NCI-H1105 (cell line): ENCODE measurements at regions not wholly inside any gene's neighbourhood (a gene's known extent, or its start where the extent isn't known, plus 50 kb on each side); places are given as distances from the start of the nearest gene placed in this dataset.
"Not testable (repeated sequence)": the region's sequence is repeated elsewhere in the genome, so short reads cannot be mapped to it uniquely, and the experiment has no call there.

Experiments used
- DNase-seq: peaks from one replicate; lab custom pipeline; 2025; lab: John Stamatoyannopoulos, UW

GRCh38 chr3:34056951-34057390 lies 258.5 kb downstream of the PDCD6IP start:
- DNase-seq = no peak

DNA sequence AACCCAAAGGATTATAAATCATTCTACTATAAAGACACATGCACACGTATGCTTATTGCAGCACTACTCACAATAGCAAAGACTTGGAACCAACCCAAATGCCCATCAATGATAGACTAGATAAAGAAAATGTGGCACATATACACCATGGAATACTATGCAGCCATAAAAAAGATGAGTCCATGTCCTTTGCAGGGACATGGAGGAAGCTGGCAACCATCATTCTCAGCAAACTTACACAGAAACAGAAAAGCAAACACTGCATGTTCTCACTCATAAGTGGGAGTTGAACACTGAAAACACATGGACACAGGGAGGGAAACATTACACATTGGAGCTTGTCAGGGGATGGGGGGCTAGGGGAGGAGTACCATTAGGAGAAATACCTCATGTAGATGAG lies 262.6 kb downstream of the PDCD6IP start:
- not testable (repeated sequence) for DNase-seq

DNA sequence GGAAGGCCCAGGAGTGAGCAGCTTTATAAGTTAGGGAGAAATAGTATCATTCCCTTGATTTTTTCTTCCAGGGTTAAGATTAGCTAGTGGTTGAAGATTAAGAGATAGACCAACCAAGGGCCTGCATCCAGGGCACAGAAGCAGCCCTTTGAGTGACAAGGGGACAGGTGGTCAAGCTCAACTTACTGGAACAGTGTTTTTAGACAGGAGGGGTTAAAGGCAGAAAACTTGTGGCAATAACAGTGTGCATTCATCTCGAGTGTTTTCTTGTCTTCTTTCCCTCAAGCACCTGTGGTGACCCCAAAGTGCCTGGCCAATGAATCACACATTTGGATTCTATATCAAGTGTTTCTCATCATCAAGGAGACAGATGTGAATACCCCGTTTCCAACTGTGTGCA lies 267.5 kb downstream of the PDCD6IP start:
- no peak for DNase-seq

DNA sequence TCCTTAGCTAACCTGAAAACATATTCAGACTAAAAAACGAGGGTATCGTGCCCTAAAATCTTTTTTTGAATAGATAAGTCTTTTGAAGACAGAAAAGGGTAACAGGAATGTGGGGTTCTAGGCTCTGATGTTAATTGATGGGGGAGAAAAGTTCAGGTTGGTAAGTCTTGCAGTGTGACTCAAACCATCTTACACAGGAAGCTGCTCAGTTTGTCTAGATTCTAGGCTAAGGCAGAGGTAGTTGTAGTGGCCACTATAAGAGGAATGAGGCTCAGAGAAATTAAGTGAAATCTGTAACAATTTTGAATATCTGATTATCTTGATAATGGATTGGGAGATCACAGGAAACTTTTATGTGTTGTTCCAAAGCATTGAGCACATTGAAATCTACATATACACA lies 267.9 kb downstream of the PDCD6IP start:
- no peak for DNase-seq

DNA sequence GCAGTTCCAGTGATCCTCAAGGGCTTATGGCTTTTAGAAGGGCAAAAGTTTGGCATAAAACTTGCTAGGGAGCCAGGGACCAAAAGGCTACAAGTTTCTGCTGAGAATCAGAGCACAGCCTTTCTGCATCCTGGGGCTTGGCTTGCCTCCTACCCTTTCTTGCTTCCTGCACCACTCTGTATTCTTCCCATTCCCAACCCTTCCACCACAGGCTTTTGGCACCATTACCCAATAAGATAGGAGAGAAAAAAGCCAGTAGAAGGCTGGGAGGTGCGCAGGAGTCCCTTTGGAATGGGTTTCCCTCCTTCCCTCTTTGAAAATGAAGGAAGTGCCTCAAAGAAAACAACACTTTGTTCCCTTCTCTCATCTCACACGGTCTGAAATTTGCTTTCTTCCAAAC lies 268.6 kb downstream of the PDCD6IP start:
- DNase-seq = no peak

DNA sequence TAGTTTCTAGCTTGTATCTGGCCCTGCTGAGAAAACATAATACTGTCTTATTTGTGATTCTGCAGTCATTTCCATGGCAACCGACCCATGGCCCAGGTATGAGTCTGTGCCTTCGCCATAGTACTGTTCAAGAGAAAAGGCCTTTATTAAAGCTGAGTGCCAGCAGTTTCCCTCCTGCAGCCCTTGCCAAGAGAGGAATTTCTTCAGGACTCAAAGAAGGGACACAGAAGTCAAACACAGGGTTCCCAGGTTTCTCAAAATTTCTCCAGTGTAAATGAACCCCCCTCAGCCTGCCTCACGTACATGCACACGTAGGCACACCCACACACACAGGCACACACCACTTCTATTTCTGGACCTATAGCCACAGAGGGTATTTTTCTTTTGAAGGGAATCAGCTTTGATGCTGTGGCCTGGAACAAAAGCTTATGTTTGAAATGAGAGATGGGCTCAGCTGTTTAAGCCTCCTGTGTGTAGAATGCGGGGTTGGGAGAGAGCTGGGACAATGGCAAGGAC lies 269.2 kb downstream of the PDCD6IP start:
- no peak for DNase-seq

DNA sequence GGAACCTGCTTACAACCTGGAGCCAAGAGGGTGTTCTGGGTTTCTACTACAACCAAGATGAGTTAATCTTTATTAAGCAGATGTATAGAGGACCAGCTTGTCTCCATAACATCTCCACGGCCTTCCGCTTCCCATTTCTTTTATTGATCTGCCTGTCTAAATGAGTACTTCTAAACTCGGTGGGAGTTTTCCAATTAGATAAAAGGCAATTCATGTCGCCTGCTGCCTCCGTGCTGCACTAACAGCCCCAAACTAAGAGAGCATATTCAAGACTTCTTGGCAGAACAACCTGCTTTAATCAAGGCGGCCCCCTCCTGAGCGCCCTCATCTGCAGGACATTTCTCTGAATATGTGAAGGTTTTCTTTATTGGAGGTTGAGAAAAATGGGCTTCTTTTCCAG lies 270.1 kb downstream of the PDCD6IP start:
- DNase-seq = no peak

GRCh38 chr3:34070831-34071585 lies 272.6 kb downstream of the PDCD6IP start:
- DNase-seq = no peak

DNA sequence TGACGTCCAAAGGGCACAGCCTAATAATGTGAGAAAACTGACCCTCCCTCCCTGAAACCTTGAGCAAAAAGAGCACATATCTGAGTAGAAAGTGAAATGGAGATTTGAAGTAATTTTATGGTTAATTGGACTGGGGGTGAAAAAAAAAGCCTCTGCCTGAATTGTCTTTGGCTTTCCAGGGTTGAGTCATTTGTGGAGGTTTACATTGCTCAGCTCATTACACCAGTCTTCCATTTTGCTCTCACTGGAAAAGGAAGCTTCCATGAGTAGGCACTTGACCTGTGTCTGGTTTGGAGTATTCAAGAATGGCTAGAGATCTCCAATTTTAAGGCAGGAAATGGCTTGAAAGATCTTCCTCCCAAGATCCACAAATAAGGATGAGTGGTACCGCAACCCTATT lies 273.9 kb downstream of the PDCD6IP start:
- DNase-seq = no peak

- no peak for DNase-seq
Measured at GRCh38 chr3:34073111-34073510, 274.7 kb downstream of the PDCD6IP start.

GRCh38 chr3:34073961-34074360 lies 275.5 kb downstream of the PDCD6IP start:
- no peak for DNase-seq

GRCh38 chr3:34075975-34076374 lies 277.5 kb downstream of the PDCD6IP start:
- DNase-seq = no peak

DNA sequence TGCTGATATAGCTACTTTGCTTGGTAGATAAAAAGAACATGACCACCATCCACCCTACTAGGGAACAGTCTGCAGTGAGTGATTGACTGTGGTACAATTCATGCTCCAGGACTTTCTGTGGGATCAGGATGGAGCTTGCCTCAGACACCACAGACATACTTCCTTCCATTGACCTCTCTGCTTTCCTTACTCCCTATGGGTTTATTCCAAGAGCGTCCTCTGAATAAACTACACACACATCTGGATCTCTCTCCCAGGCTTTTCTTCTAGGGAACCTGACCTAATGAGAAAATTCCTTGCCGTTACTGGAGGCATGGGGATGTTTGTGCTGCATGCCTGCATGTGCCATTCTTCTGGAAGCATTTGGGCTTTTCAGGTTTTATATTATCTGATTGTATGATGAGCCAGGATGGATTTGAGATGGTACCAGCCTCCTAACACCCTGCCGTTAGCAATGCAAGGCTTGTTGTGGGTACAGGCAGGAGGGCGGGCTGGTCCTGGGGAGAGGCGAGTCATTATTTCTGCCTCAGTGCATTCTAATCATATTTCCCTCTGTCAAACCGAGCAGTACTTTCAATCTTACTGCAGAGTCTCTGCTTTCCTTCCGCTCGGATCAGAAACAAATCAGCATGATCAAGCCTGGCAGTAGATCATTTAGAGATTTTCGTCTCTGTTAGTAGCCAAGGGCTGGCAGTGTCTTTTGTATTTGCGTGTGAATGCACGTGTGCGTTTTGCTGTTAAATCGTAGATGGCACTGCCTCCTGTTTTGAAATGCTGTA lies 279.2 kb downstream of the PDCD6IP start:
- DNase-seq = no peak

GRCh38 chr3:34078418-34078817 lies 280.0 kb downstream of the PDCD6IP start:
- DNase-seq = no peak

GRCh38 chr3:34079849-34080248 lies 281.4 kb downstream of the PDCD6IP start:
- DNase-seq = not testable (repeated sequence)

GRCh38 chr3:34090379-34090778 lies 291.9 kb downstream of the PDCD6IP start:
- DNase-seq = not testable (repeated sequence)

DNA sequence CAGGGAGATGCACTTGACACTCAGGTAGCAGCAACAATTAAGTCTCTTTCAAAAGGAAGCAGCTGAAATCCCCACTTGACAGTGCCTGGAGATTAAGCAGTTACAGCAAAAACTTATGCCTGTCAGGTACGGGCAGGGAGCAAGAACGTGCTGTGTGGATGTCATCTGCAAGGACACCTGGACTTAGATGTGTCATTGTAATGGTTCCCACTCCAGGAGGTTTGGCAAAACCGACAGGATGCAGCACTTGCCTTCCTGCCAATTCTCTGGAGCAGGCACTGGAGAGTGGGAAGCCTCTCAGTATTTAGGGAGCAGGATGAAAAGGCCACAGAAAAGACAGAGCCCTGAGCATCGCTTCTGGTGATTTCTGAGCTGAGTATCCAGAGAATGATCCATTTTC lies 292.4 kb downstream of the PDCD6IP start:
- DNase-seq = peak; percentile 8

GRCh38 chr3:34094280-34094679 lies 295.9 kb downstream of the PDCD6IP start:
- DNase-seq = not testable (repeated sequence)

DNA sequence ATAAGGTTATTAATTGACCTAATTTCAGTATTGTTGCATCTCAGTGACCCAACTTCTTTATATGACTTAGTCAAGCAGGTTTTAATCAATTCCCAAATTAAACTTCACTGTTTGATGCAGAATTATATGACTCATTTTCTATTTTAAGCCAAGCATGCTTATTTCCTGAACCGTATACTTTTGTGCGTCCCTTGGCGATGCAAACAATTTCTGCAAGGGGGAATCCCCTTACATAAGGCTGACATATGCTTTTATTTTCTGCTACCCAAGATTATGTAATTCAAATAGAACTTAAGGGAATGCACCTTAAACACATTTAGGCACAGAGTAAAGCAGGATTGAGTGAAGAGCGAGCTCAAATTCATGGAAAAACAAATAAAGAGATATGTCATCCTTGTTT lies 303.9 kb downstream of the PDCD6IP start:
- DNase-seq = no peak

- DNase-seq = no peak
Measured at GRCh38 chr3:34106379-34106778, 307.9 kb downstream of the PDCD6IP start.

GRCh38 chr3:34106879-34107278 lies 308.4 kb downstream of the PDCD6IP start:
- no peak for DNase-seq

GRCh38 chr3:34107669-34108068 lies 309.2 kb downstream of the PDCD6IP start:
- DNase-seq = no peak

DNA sequence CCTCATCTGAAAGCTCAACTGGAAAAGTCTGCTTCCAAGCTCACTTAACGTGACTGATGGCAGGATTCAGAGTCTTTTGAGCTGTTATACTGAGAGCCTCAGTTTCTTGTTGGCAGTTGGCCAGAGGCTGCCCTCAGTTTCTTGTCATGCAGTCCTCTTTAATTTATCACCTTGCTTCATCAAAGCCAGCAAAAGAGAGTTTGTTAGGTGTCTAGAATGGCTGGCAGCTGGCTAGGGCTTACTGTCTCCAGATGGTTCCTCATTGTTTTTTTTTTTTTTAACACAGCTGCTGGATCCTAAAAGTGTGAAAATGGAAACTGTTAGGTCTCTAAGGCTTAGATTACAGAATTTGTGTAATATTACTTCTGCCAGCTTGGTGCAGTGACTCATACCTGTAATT lies 310.6 kb downstream of the PDCD6IP start:
- DNase-seq = no peak
